H9 (cell line): ENCODE measurements at regions not wholly inside any gene's neighbourhood (a gene's known extent, or its start where the extent isn't known, plus 50 kb on each side); places are given as distances from the start of the nearest gene placed in this dataset.

Experiments
- DNase-seq: peaks from one replicate; pipeline ENCODE4 v3.0.0-alpha.2; 2017
- H2AFZ ChIP-seq: one replicate; pipeline ENCODE4 v1.6.1; 2013; ENCODE audit warnings: mild to moderate bottlenecking, low read length, control low read depth, moderate library complexity
- H2AK5ac ChIP-seq: 2 replicates; pipeline ENCODE4 v1.6.1; 2013; ENCODE audit warnings: low read length, control low read depth, mixed read lengths; ENCODE audit not compliant: insufficient read length
- H2BK120ac ChIP-seq: one replicate; pipeline ENCODE4 v1.6.1; 2013; ENCODE audit warnings: low read depth, mild to moderate bottlenecking, low read length, control low read depth, inconsistent platforms; ENCODE audit not compliant: poor library complexity, severe bottlenecking
- H2BK12ac ChIP-seq: 2 replicates; pipeline ENCODE4 v1.6.1; 2013; ENCODE audit warnings: low read length, control low read depth, mixed read lengths, low read depth; ENCODE audit not compliant: insufficient read length
- H2BK15ac ChIP-seq: 2 replicates; pipeline ENCODE4 v1.6.1; 2013; ENCODE audit warnings: low read depth, low read length, control low read depth
- H2BK20ac ChIP-seq: one replicate; pipeline ENCODE4 v1.6.1; 2013; ENCODE audit warnings: low read depth, mild to moderate bottlenecking, low read length, control low read depth, inconsistent platforms; ENCODE audit not compliant: poor library complexity, severe bottlenecking
- H2BK5ac ChIP-seq: 2 replicates; pipeline ENCODE4 v1.6.1; 2013; ENCODE audit warnings: low read length, control low read depth, mixed read lengths; ENCODE audit not compliant: insufficient read length
- H3K14ac ChIP-seq: 2 replicates; pipeline ENCODE4 v1.6.1; 2013; ENCODE audit warnings: low read length, control low read depth; ENCODE audit not compliant: insufficient read depth
- H3K18ac ChIP-seq: 2 replicates; pipeline ENCODE4 v1.6.1; 2013; ENCODE audit warnings: low read depth, mild to moderate bottlenecking, mixed read lengths, low read length, control low read depth; ENCODE audit not compliant: insufficient read length
- H3K23ac ChIP-seq: 2 replicates; pipeline ENCODE4 v1.6.1; 2013; ENCODE audit warnings: low read length, control low read depth, mixed read lengths, low read depth; ENCODE audit not compliant: insufficient read length
- H3K23me2 ChIP-seq: 2 replicates; pipeline ENCODE4 v1.6.1; 2013; ENCODE audit warnings: low read depth, mild to moderate bottlenecking, mixed read lengths, low read length, control low read depth; ENCODE audit not compliant: insufficient read length, poor library complexity, severe bottlenecking
- H3K27ac ChIP-seq: 2 replicates; pipeline ENCODE4 v1.5.1; 2013; ENCODE audit warnings: low read length, control low read depth, mixed read lengths, low read depth; ENCODE audit not compliant: insufficient read length
- H3K27me3 ChIP-seq: 2 replicates; pipeline ENCODE4 v1.6.1; 2013; ENCODE audit warnings: low read length, control low read depth, inconsistent platforms; ENCODE audit not compliant: insufficient read depth
- H3K4ac ChIP-seq: 2 replicates; pipeline ENCODE4 v1.6.1; 2013; ENCODE audit warnings: low read depth, mild to moderate bottlenecking, control low read depth, inconsistent platforms, low read length, moderate library complexity
- H3K4me1 ChIP-seq: 2 replicates; pipeline ENCODE4 v1.6.1; 2013; ENCODE audit warnings: low read length, control low read depth, inconsistent platforms; ENCODE audit not compliant: insufficient read depth
- H3K4me2 ChIP-seq: 2 replicates; pipeline ENCODE4 v1.6.1; 2013; ENCODE audit warnings: low read length, control low read depth, mixed read lengths; ENCODE audit not compliant: insufficient read length, insufficient read depth
- H3K56ac ChIP-seq: 2 replicates; pipeline ENCODE4 v1.6.1; 2013; ENCODE audit warnings: low read depth, mild to moderate bottlenecking, mixed read lengths, low read length, control low read depth; ENCODE audit not compliant: insufficient read length
- H3K79me1 ChIP-seq: 2 replicates; pipeline ENCODE4 v1.6.1; 2013; ENCODE audit warnings: low read depth, mild to moderate bottlenecking, moderate library complexity, low read length, control low read depth, inconsistent platforms; ENCODE audit not compliant: insufficient read depth, poor library complexity, severe bottlenecking
- H3K79me2 ChIP-seq: 2 replicates; pipeline ENCODE4 v1.6.1; 2013; ENCODE audit warnings: low read length, control low read depth, inconsistent platforms; ENCODE audit not compliant: insufficient read depth
- H3K9ac ChIP-seq: 2 replicates; pipeline ENCODE4 v1.6.1; 2013; ENCODE audit warnings: low read length, control low read depth, mixed read lengths; ENCODE audit not compliant: insufficient read length; ENCODE audit errors: extremely low read depth
- H3K9me3 ChIP-seq: one replicate; pipeline ENCODE4 v1.6.1; 2013; ENCODE audit warnings: low read depth, low read length, inconsistent platforms; ENCODE audit not compliant: control insufficient read depth
- H3T11ph ChIP-seq: one replicate; pipeline ENCODE4 v1.6.1; 2013; ENCODE audit warnings: mild to moderate bottlenecking, low read length, control low read depth, inconsistent platforms
- H4K20me1 ChIP-seq: one replicate; pipeline ENCODE4 v1.6.1; 2013; ENCODE audit not compliant: control insufficient read depth, insufficient read length, insufficient read depth
- H4K5ac ChIP-seq: 2 replicates; pipeline ENCODE4 v1.6.1; 2013; ENCODE audit warnings: low read depth, mild to moderate bottlenecking, mixed read lengths, low read length, control low read depth; ENCODE audit not compliant: insufficient read length
- H4K8ac ChIP-seq: replicated peaks from 2 replicates; pipeline ENCODE4 v1.6.1; 2013; ENCODE audit warnings: low read length, control low read depth, mixed read lengths, low read depth; ENCODE audit not compliant: insufficient read length
- H4K91ac ChIP-seq: 2 replicates; pipeline ENCODE4 v1.6.1; 2013; ENCODE audit warnings: low read depth, mild to moderate bottlenecking, moderate library complexity, mixed read lengths, low read length, control low read depth; ENCODE audit not compliant: insufficient read length
- H3K27ac Mint-ChIP-seq, 3 experiments: 2 replicates in 2 of 3; 3 replicates in 1 of 3; pipeline ENCODE4 v1.8.0; 2020 to 2021; ENCODE audit warnings: mixed read lengths in 3 of 3, mild to moderate bottlenecking in 1 of 3, moderate library complexity in 1 of 3
- H3K27me3 Mint-ChIP-seq: 2 replicates; pipeline ENCODE4 v1.8.0; 2021; ENCODE audit warnings: low read depth, mild to moderate bottlenecking, moderate library complexity, mixed read lengths
- H3K36me3 Mint-ChIP-seq, 3 experiments: 2 replicates in 2 of 3; 3 replicates in 1 of 3; pipeline ENCODE4 v1.8.0; 2020 to 2021; ENCODE audit warnings: low read depth in 3 of 3, mixed read lengths in 3 of 3; ENCODE audit not compliant: insufficient read depth in 1 of 3
- H3K4me1 Mint-ChIP-seq, 2 experiments: 2 replicates each; pipeline ENCODE4 v1.8.0; 2020; ENCODE audit warnings: mixed read lengths in 2 of 2
- H3K4me3 Mint-ChIP-seq, 2 experiments: 2 replicates in 1 of 2; 3 replicates in 1 of 2; pipeline ENCODE4 v1.8.0; 2020 to 2021; ENCODE audit warnings: mild to moderate bottlenecking in 2 of 2, mixed read lengths in 2 of 2, moderate library complexity in 1 of 2
- H3K9me3 Mint-ChIP-seq, 2 experiments: 2 replicates in 1 of 2; 3 replicates in 1 of 2; pipeline ENCODE4 v1.8.0; 2020; ENCODE audit warnings: mild to moderate bottlenecking in 2 of 2, mixed read lengths in 2 of 2, moderate library complexity in 1 of 2
- CTCF ChIP-seq: fragments of 200-600 bp; sonication (generic); conservative IDR thresholded peaks from 3 replicates; pipeline ENCODE4 v1.8.0; 2021; ENCODE audit warnings: antibody characterized with exemption, mild to moderate bottlenecking
- WGBS: extraction: QIAGEN DNeasy Blood & Tissue Kit; methylation state at CpG from one replicate; pipeline ENCODE4 v1.1.7; 2013; ENCODE audit warnings: missing lambda C conversion rate, low lambda C conversion rate, mixed read lengths; ENCODE audit not compliant: insufficient read length; ENCODE audit errors: extremely low coverage; 5-methylcytosine and 5-hydroxymethylcytosine counted together

DNA sequence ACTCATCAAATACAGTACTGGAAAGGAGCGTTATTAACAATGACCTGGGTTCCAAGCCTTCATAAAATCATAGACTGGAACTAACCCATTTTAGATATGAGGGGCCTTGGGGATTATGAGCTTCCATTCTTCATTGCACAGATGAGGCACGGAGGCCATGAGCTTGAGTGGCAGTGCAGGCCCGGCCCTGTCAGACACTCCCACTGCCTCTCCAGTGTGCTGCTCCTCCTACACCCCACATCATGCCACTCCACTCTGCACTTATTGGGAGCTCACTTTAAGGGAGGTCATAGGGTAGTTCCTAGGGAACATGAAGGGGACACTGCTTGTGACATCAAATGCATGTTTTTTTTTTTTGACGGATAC lies 77.9 kb downstream of the TSN start:
- no peak overlapping the region for H4K5ac ChIP-seq
- no peak overlapping the region for H3K27ac ChIP-seq
- no peak overlapping the region for H3K18ac ChIP-seq

More for the DNA sequence above, 77.9 kb downstream of the TSN start:
- Histone ChIP-seq H3K4ac (no peak overlapping the region), H2AFZ (no peak overlapping the region), H3K27me3 (no peaks in the 10 kb centered on the region; the same call in 1 of the 2 replicates), H3K9ac (no peak overlapping the region), H3K23me2 (no peaks in the 10 kb centered on the region), H4K8ac (no peak overlapping the region), H3K14ac (no peak overlapping the region), H4K20me1 (no peaks in the 10 kb centered on the region), H2AK5ac (no peak overlapping the region), H3K79me2 (no peaks in the 10 kb centered on the region), H3K4me2 (no peak overlapping the region), H3K56ac (no peak overlapping the region), H2BK12ac (no peak overlapping the region), H3K9me3 (no peaks in the 10 kb centered on the region), H3T11ph (no peak overlapping the region), H2BK120ac (no peak overlapping the region), H2BK20ac (no peak overlapping the region), H2BK5ac (no peak overlapping the region), H2BK15ac (no peak overlapping the region), H4K91ac (no peak overlapping the region), H3K23ac (no peak overlapping the region), H3K79me1 (no peaks in the 10 kb centered on the region), H3K4me1 (peaks cover 2% of the 10 kb centered on the region; the same call in 1 of the 2 replicates)
- WGBS, result no CpG with 5 or more reads among the region's 4 CpGs
- Mint-ChIP-seq H3K27ac (no peak overlapping the region), H3K4me3 (no peak overlapping the region), H3K9me3 (peaks cover 11 to 14% of the 10 kb centered on the region in 2 experiments), H3K36me3 (peaks cover 2 to 10% (median 3%) of the 10 kb centered on the region in 3 experiments; a peak in 5 of 7 replicates), H3K27me3 (peaks cover 16% of the 10 kb centered on the region), H3K4me1 (peaks cover 0 to 9% of the 10 kb centered on the region in 2 experiments; a peak in 2 of 4 replicates)
- no peak for DNase-seq
- no peak for TF ChIP-seq CTCF
